NCI-H2196 (cell line): ENCODE measurements at regions not wholly inside any gene's neighbourhood (a gene's known extent, or its start where the extent isn't known, plus 50 kb on each side); places are given as distances from the start of the nearest gene placed in this dataset.
"Not testable (repeated sequence)": the region's sequence is repeated elsewhere in the genome, so short reads cannot be mapped to it uniquely, and the experiment has no call there.

Source experiments
- DNase-seq: peaks from one replicate; lab custom pipeline; 2025; ENCODE audit not compliant: unreplicated experiment; lab: John Stamatoyannopoulos, UW

GRCh38 chr5:92652756-92653155 is 928.3 kb downstream of the NR2F1-AS1 start:
- DNase-seq, result no peak

GRCh38 chr5:92644266-92644886 is 936.6 kb downstream of the NR2F1-AS1 start:
- no peak for DNase-seq

- DNase-seq, result peak; percentile 11
These were observed 939.7 kb downstream of the NR2F1-AS1 start for GRCh38 chr5:92641031-92641962.

GRCh38 chr5:92640340-92640739 is 940.7 kb downstream of the NR2F1-AS1 start:
- no peak for DNase-seq

- no peak for DNase-seq
These were observed 943.1 kb downstream of the NR2F1-AS1 start for GRCh38 chr5:92637960-92638359.

GRCh38 chr5:92637247-92637646 is 943.8 kb downstream of the NR2F1-AS1 start:
- DNase-seq, result no peak

- DNase-seq, result no peak
These were observed 946.0 kb downstream of the NR2F1-AS1 start for GRCh38 chr5:92635001-92635461.

- DNase-seq, result no peak
These were observed 947.0 kb downstream of the NR2F1-AS1 start for GRCh38 chr5:92633875-92634487.

GRCh38 chr5:92633176-92633575 is 947.8 kb downstream of the NR2F1-AS1 start:
- DNase-seq, result no peak

- not testable (repeated sequence) for DNase-seq
These were observed 949.8 kb downstream of the NR2F1-AS1 start for GRCh38 chr5:92631237-92631701.

- no peak for DNase-seq
These were observed 951.4 kb downstream of the NR2F1-AS1 start for GRCh38 chr5:92629574-92629973.

GRCh38 chr5:92629000-92629399 is 952.0 kb downstream of the NR2F1-AS1 start:
- no peak for DNase-seq

GRCh38 chr5:92627186-92627585 is 953.8 kb downstream of the NR2F1-AS1 start:
- DNase-seq, result no peak

- DNase-seq, result no peak
These were observed 964.9 kb downstream of the NR2F1-AS1 start for GRCh38 chr5:92616085-92616484.

GRCh38 chr5:92613546-92613945 is 967.5 kb downstream of the NR2F1-AS1 start:
- DNase-seq, result no peak

GRCh38 chr5:92610435-92610834 is 970.6 kb downstream of the NR2F1-AS1 start:
- not testable (repeated sequence) for DNase-seq

- no peak for DNase-seq
These were observed 975.4 kb downstream of the NR2F1-AS1 start for GRCh38 chr5:92605591-92605990.

- DNase-seq, result no peak
These were observed 981.7 kb downstream of the NR2F1-AS1 start for GRCh38 chr5:92599217-92599810.

GRCh38 chr5:92594031-92594430 is 987.0 kb downstream of the NR2F1-AS1 start:
- no peak for DNase-seq

GRCh38 chr5:92588876-92589275 is 992.1 kb downstream of the NR2F1-AS1 start:
- DNase-seq, result no peak

GRCh38 chr5:92581690-92582089 is 999.3 kb downstream of the NR2F1-AS1 start:
- no peak for DNase-seq
